ENCODE measurements at regions not wholly inside any gene's neighbourhood (a gene's known extent, or its start where the extent isn't known, plus 50 kb on each side); places are given as distances from the start of the nearest gene placed in this dataset.

GRCh38 chr20:60804918-60805630 is 447.0 kb upstream of the CDH4 start:
- no peak for TF ChIP-seq ZFX (IDR thresholded peaks at IDR 0.05)
- no peak overlapping the region for H3K27ac ChIP-seq

- TF ChIP-seq CTCF (conservative IDR thresholded peaks at IDR 0.05) (no peak), ZFX (IDR thresholded peaks at IDR 0.05) (no peak)
These were observed 445.7 kb upstream of the CDH4 start for GRCh38 chr20:60806354-60806753.

GRCh38 chr20:60806824-60807223 is 445.2 kb upstream of the CDH4 start:
- no peak overlapping the region for H3K27ac ChIP-seq
- no peak for TF ChIP-seq CTCF (conservative IDR thresholded peaks at IDR 0.05)
- TF ChIP-seq ZFX (IDR thresholded peaks at IDR 0.05) = no peak

More at GRCh38 chr20:60806354-60806753, 445.7 kb upstream of the CDH4 start:
- H3K27ac ChIP-seq = no peak overlapping the region

GRCh38 chr20:60808003-60808672 is 443.9 kb upstream of the CDH4 start:
- TF ChIP-seq ZFX (IDR thresholded peaks at IDR 0.05) (no peak), CTCF (conservative IDR thresholded peaks at IDR 0.05) (no peak)

GRCh38 chr20:60808701-60809100 is 443.4 kb upstream of the CDH4 start:
- TF ChIP-seq ZFX (IDR thresholded peaks at IDR 0.05) (no peak), CTCF (conservative IDR thresholded peaks at IDR 0.05) (no peak)
- no peak overlapping the region for H3K27ac ChIP-seq

More at GRCh38 chr20:60808003-60808672, 443.9 kb upstream of the CDH4 start:
- H3K27ac ChIP-seq = no peak overlapping the region

GRCh38 chr20:60810561-60810960 is 441.5 kb upstream of the CDH4 start:
- H3K27ac ChIP-seq = no peak overlapping the region
- no peak for TF ChIP-seq CTCF (conservative IDR thresholded peaks at IDR 0.05)
- TF ChIP-seq ZFX (IDR thresholded peaks at IDR 0.05) = no peak

- H3K27ac ChIP-seq = no peak overlapping the region
- no peak for TF ChIP-seq CTCF (conservative IDR thresholded peaks at IDR 0.05)
- no peak for TF ChIP-seq ZFX (IDR thresholded peaks at IDR 0.05)
These were observed 439.5 kb upstream of the CDH4 start for GRCh38 chr20:60812561-60812960.
